LNCaP clone FGC (cell line): ENCODE measurements at regions not wholly inside any gene's neighbourhood (a gene's known extent, or its start where the extent isn't known, plus 50 kb on each side); places are given as distances from the start of the nearest gene placed in this dataset.

ENCODE experiments used
- DNase-seq: peaks from one replicate; pipeline ENCODE4 v3.0.0-alpha.2; 2011; ENCODE audit warnings: low read depth
- H3K4me3 ChIP-seq: 2 replicates; pipeline ENCODE4 v1.5.1; 2011; ENCODE audit warnings: mild to moderate bottlenecking, low read depth, low read length, control low read depth
- CTCF ChIP-seq: IDR thresholded peaks from 2 replicates; pipeline ENCODE4 v1.5.1; 2012; ENCODE audit warnings: mild to moderate bottlenecking; ENCODE audit not compliant: control insufficient read depth, insufficient read depth; ENCODE audit errors: extremely low read depth

GRCh38 chr7:85823396-85824080 is 636.7 kb upstream of the SEMA3D start:
- no peak overlapping the region for H3K4me3 ChIP-seq
- TF ChIP-seq CTCF, result no peak
- no peak for DNase-seq

GRCh38 chr7:85821926-85822325 is 635.1 kb upstream of the SEMA3D start:
- TF ChIP-seq CTCF, result no peak
- no peak for DNase-seq
- no peak overlapping the region for H3K4me3 ChIP-seq

DNA sequence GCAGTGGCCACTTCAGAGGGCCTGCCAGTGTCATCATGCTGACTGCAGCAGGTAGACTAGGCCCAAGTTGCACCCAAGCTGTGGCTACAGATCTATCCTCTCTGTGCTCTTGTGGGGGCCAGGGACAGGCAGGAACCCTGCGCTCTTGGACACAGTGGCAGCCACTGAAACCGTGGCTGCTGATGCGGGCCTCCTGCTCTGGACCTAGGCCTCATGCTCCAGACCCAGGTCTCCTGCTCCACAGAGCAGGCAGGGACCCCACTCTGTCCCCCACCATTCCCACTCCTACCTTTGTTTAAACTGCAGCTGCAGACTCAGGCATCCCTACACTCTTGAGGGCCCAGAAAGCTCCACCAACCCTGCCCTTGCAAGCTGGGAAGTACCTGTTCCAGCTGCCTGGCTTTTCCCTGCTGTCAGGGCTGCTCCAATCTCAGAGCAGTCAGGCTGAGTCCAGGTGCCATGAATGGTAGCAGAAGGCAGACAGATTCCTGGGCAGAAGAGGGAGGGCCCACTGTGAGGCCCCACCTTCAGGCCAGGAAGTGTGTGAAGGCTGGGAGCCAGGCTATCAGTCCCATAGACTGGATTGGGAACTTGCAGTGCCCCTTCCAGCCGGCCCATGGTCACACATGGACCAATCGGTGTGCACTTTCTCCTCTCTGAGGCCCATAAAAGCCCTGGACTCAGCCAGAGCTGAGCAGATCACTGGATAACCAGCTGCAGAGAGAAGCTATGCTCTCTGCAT is 634.0 kb upstream of the SEMA3D start:
- no peak overlapping the region for H3K4me3 ChIP-seq
- no peak for DNase-seq
- no peak for TF ChIP-seq CTCF

DNA sequence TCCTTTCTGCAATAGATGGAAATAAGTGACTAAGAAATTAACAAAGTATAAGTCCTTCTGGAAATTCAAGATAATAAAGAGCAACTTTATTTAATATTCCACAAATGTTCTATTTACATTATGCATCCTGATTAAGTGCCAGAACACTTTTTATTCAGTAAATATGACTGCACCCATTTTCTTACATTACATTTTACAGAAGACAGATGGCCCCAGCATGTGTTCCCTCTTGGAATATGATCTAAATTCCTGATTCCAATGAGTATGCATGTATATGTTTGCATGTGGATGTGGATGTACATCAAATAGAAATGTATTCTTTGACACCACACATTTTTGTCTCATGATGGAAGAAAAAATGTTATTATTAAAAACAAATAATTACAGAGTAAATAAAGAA is 628.7 kb upstream of the SEMA3D start:
- no peak for TF ChIP-seq CTCF
- DNase-seq, result no peak
- H3K4me3 ChIP-seq, result no peak overlapping the region

DNA sequence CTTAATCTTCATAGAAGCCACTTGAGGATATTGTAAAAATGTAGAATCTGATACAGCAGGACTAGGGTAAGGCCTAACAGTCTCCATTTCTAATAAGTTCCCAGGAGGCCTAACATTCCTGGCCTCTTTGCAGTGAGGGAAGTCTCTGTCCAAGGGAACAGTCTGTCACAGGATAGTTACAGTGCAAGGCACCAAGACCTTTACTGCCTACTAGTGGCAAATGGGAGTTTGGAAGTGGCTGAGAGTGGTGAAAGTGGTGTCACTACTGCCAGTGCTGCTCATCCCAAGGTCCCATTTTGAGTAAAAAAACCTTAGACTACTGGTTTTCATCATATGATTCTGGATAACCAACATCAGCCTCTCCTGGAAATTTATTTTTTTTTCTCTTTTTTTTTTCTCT is 619.5 kb upstream of the SEMA3D start:
- DNase-seq, result no peak
- H3K4me3 ChIP-seq, result no peak overlapping the region
- TF ChIP-seq CTCF, result peak; percentile 34

DNA sequence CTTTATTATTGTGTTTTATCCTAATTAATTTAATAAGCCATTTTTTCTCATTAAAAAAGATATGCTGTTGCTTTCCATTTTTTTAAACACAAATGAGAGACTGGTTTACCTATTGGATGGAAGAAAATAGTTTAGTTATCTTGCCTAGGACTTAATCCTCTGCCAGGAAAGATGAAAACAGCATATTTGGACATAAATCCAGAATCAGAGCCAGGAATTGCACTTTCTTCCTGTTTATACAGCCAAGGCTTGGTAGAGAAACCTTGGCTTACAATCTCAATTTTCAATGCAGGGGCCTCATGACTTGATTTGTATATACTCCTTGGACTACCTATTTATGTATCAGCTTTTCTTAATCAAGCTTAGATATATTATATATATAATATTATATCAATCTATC is 618.8 kb upstream of the SEMA3D start:
- H3K4me3 ChIP-seq, result no peak overlapping the region
- no peak for DNase-seq
- TF ChIP-seq CTCF, result no peak
